ENCODE measurements at regions not wholly inside any gene's neighbourhood (a gene's known extent, or its start where the extent isn't known, plus 50 kb on each side); places are given as distances from the start of the nearest gene placed in this dataset.

GRCh38 chr2:153558247-153558646 is 79.7 kb upstream of the RPRM start:
- TF ChIP-seq BACH2 (CRISPR knock-in tag; IDR thresholded peaks at IDR 0.05; ENCODE audit: borderline replicate concordance) (no peak), ESRRG (CRISPR knock-in tag; IDR thresholded peaks at IDR 0.05) (no peak), TCF4 (CRISPR knock-in tag; IDR thresholded peaks at IDR 0.05; ENCODE audit: borderline replicate concordance) (no peak), RARB (CRISPR knock-in tag; IDR thresholded peaks at IDR 0.05) (no peak), ZNF565 (CRISPR knock-in tag; conservative IDR thresholded peaks at IDR 0.05; ENCODE audit: low read depth) (no peak), ZFP30 (CRISPR knock-in tag; IDR thresholded peaks at IDR 0.05) (no peak), ZFP3 (CRISPR knock-in tag; IDR thresholded peaks at IDR 0.05) (no peak), GLIS3 (CRISPR knock-in tag; IDR thresholded peaks at IDR 0.05) (no peak)
- TF ChIP-seq, protein P1, sequence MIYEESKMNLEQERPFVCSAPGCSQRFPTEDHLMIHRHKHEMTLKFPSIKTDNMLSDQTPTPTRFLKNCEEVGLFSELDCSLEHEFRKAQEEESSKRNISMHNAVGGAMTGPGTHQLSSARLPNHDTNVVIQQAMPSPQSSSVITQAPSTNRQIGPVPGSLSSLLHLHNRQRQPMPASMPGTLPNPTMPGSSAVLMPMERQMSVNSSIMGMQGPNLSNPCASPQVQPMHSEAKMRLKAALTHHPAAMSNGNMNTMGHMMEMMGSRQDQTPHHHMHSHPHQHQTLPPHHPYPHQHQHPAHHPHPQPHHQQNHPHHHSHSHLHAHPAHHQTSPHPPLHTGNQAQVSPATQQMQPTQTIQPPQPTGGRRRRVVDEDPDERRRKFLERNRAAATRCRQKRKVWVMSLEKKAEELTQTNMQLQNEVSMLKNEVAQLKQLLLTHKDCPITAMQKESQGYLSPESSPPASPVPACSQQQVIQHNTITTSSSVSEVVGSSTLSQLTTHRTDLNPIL (CRISPR knock-in tag; IDR thresholded peaks at IDR 0.05; ENCODE audit: low read depth), result no peak
- TF ChIP-seq, protein P2, sequence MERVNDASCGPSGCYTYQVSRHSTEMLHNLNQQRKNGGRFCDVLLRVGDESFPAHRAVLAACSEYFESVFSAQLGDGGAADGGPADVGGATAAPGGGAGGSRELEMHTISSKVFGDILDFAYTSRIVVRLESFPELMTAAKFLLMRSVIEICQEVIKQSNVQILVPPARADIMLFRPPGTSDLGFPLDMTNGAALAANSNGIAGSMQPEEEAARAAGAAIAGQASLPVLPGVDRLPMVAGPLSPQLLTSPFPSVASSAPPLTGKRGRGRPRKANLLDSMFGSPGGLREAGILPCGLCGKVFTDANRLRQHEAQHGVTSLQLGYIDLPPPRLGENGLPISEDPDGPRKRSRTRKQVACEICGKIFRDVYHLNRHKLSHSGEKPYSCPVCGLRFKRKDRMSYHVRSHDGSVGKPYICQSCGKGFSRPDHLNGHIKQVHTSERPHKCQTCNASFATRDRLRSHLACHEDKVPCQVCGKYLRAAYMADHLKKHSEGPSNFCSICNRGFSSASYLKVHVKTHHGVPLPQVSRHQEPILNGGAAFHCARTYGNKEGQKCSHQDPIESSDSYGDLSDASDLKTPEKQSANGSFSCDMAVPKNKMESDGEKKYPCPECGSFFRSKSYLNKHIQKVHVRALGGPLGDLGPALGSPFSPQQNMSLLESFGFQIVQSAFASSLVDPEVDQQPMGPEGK (CRISPR knock-in tag; IDR thresholded peaks at IDR 0.05; ENCODE audit: borderline replicate concordance), result no peak

Measured in SK-N-SH treated with all-trans-retinoic acid at 6 μM for 48 hours (cell line).